Neuronal stem cell (in vitro differentiated cells): ENCODE measurements at regions not wholly inside any gene's neighbourhood (a gene's known extent, or its start where the extent isn't known, plus 50 kb on each side); places are given as distances from the start of the nearest gene placed in this dataset.

Source experiments
- DNase-seq: peaks from one replicate; pipeline ENCODE4 v3.0.0-alpha.2; 2013; ENCODE audit warnings: low spot score
- H2AFZ ChIP-seq: one replicate; pipeline ENCODE4 v1.6.1; 2013; ENCODE audit warnings: mild to moderate bottlenecking, low read length, inconsistent platforms
- H2AK5ac ChIP-seq: 2 replicates; pipeline ENCODE4 v1.6.1; 2013; ENCODE audit warnings: low read depth, mild to moderate bottlenecking, inconsistent platforms, low read length, moderate library complexity, mixed read lengths
- H2BK120ac ChIP-seq: 2 replicates; pipeline ENCODE4 v1.6.1; 2013; ENCODE audit warnings: low read depth, mild to moderate bottlenecking, inconsistent platforms, low read length, moderate library complexity, mixed read lengths
- H2BK12ac ChIP-seq: one replicate; pipeline ENCODE4 v1.6.1; 2013; ENCODE audit warnings: low read length, inconsistent platforms
- H2BK15ac ChIP-seq: 2 replicates; pipeline ENCODE4 v1.6.1; 2013; ENCODE audit warnings: mild to moderate bottlenecking, low read length, inconsistent platforms, mixed read lengths
- H2BK5ac ChIP-seq: one replicate; pipeline ENCODE4 v1.6.1; 2013; ENCODE audit warnings: inconsistent platforms, mild to moderate bottlenecking, low read length, moderate library complexity
- H3K14ac ChIP-seq: one replicate; pipeline ENCODE4 v1.6.1; 2013; ENCODE audit warnings: low read length, inconsistent platforms
- H3K18ac ChIP-seq: 2 replicates; pipeline ENCODE4 v1.6.1; 2013; ENCODE audit warnings: low read length, inconsistent platforms
- H3K23ac ChIP-seq: 2 replicates; pipeline ENCODE4 v1.6.1; 2013; ENCODE audit warnings: low read depth, mild to moderate bottlenecking, mixed read lengths, low read length, inconsistent platforms; ENCODE audit not compliant: poor library complexity
- H3K27ac ChIP-seq: replicated peaks from 3 replicates; pipeline ENCODE4 v1.5.1; 2013; ENCODE audit warnings: low read length, inconsistent platforms
- H3K27me3 ChIP-seq, 3 experiments: 2 replicates each; pipeline ENCODE4 v1.6.1; 2013; ENCODE audit warnings: low read length in 3 of 3, mild to moderate bottlenecking in 2 of 3, inconsistent platforms in 1 of 3, low read depth in 1 of 3, mixed read lengths in 1 of 3, moderate library complexity in 1 of 3; ENCODE audit not compliant: control insufficient read depth in 3 of 3, insufficient read depth in 3 of 3
- H3K36me3 ChIP-seq, 2 donors: replicated peaks in 1 of 2; 2 replicates each; pipeline ENCODE4 v1.6.1; 2013; ENCODE audit warnings: low read length in 2 of 2; ENCODE audit not compliant: control insufficient read depth in 2 of 2, insufficient read depth in 2 of 2
- H3K4ac ChIP-seq: 2 replicates; pipeline ENCODE4 v1.6.1; 2013; ENCODE audit warnings: inconsistent platforms, mild to moderate bottlenecking, low read length, moderate library complexity
- H3K4me1 ChIP-seq, 2 donors: 1 replicate in 1 of 2; 2 replicates in 1 of 2; pipeline ENCODE4 v1.6.1; 2013; ENCODE audit warnings: low read length in 2 of 2, low read depth in 1 of 2; ENCODE audit not compliant: control insufficient read depth in 2 of 2, insufficient read depth in 1 of 2
- H3K4me2 ChIP-seq: one replicate; pipeline ENCODE4 v1.6.1; 2013; ENCODE audit warnings: mild to moderate bottlenecking, low read length, inconsistent platforms; ENCODE audit not compliant: insufficient read depth, poor library complexity, severe bottlenecking
- H3K4me3 ChIP-seq, 2 donors: 2 replicates each; pipeline ENCODE4 v1.5.1; 2013; ENCODE audit warnings: low read length in 2 of 2, mild to moderate bottlenecking in 2 of 2, inconsistent platforms in 1 of 2, moderate library complexity in 1 of 2
- H3K79me1 ChIP-seq: one replicate; pipeline ENCODE4 v1.6.1; 2013; ENCODE audit warnings: low read depth, mild to moderate bottlenecking, inconsistent platforms, low read length, moderate library complexity
- H3K9ac ChIP-seq: one replicate; pipeline ENCODE4 v1.6.1; 2013; ENCODE audit warnings: mild to moderate bottlenecking, low read depth, low read length, inconsistent platforms; ENCODE audit not compliant: poor library complexity
- H3K9me3 ChIP-seq, 2 donors: replicated peaks in 1 of 2; 2 replicates each; pipeline versions ENCODE3 to v1.6.1; 2013; ENCODE audit warnings: low read length in 2 of 2, mild to moderate bottlenecking in 2 of 2, inconsistent platforms in 1 of 2, low read depth in 1 of 2, mixed read lengths in 1 of 2, moderate library complexity in 1 of 2; ENCODE audit not compliant: control insufficient read depth in 2 of 2, insufficient read depth in 1 of 2
- H4K8ac ChIP-seq: one replicate; pipeline ENCODE4 v1.6.1; 2013; ENCODE audit warnings: low read depth, mild to moderate bottlenecking, inconsistent platforms, low read length, moderate library complexity
- H4K91ac ChIP-seq: one replicate; pipeline ENCODE4 v1.6.1; 2013; ENCODE audit warnings: low read length, low read depth, mild to moderate bottlenecking, inconsistent platforms; ENCODE audit not compliant: poor library complexity
- WGBS, 2 donors: extraction: QIAGEN DNeasy Blood & Tissue Kit; methylation state at CpG; one replicate each; pipeline ENCODE4 v1.1.7; 2013; ENCODE audit warnings: missing lambda C conversion rate in 2 of 2, mixed read lengths in 1 of 2; ENCODE audit not compliant: insufficient read length in 2 of 2, insufficient replicate concordance in 1 of 2; ENCODE audit errors: extremely low coverage in 2 of 2; 5-methylcytosine and 5-hydroxymethylcytosine counted together

DNA sequence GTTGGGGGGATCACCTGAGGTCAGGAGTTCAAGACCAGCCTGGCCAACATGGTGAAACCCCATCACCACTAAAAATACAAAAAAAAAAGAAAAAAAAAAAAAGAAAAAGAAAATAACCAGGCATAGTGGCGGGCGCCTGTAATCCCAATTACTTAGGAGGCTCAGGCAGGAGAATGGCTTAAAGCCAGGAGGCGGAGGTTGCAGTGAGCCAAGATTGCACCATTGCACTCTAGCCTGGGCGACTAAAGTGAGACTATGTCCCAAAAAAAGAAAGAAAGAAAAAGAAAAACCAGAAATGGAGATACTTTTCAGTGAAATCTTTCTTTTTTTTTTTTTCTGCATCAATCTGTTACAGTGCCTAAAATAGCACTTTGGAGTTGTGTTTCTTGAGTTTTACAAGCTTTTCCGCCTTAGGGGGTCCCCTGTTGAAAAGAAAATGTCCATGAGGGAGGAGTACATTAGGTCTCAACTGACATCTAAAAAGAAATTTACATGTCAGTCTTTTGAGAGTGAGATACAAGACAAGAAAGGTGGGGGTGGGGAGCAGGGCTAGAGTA is 82.9 kb upstream of the VASH1 start:
- Histone ChIP-seq H2BK15ac (no peak overlapping the region), H3K27me3 (peaks cover 0 to 16% (median 0%) of the 10 kb centered on the region in 3 experiments), H2BK120ac (no peak overlapping the region), H3K4me1 (no peaks in the 10 kb centered on the region), H3K36me3 (no peaks in the 10 kb centered on the region), H2AFZ (no peak overlapping the region), H2AK5ac (no peak overlapping the region), H2BK5ac (no peak overlapping the region), H4K8ac (no peak overlapping the region), H3K4me3 (no peak overlapping the region), H3K79me1 (no peaks in the 10 kb centered on the region), H3K4ac (no peak overlapping the region), H3K18ac (no peak overlapping the region), H3K27ac (no peak overlapping the region), H3K23ac (no peak overlapping the region), H4K91ac (no peak overlapping the region), H3K14ac (no peak overlapping the region), H3K4me2 (no peak overlapping the region), H3K9ac (no peak overlapping the region), H2BK12ac (no peak overlapping the region), H3K9me3 (peaks cover 0 to 3% of the 10 kb centered on the region in 2 donors)
- no peak for DNase-seq
- WGBS, 2 donors = no CpG with 5 or more reads among the region's 5 CpGs

DNA sequence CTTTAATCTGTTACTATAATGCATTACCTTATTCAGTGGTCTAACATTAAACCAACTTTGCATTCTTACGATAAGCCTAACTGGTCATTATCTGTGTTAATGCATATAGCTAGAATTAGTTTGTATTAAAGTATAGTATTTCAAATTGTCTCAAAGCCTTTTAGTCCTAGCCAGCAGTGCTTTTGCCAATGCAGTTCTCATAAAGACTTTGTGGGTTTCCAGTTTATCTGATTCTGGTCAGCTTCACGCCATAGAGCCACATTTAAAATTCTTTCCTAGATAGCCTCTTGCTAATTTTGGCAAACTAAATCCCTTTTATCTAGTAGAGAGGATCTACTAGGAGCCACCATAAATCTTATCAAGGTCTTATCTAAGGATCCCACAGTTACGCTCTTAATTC is 78.9 kb upstream of the VASH1 start:
- DNase-seq = no peak
- Histone ChIP-seq H3K4me2 (no peak overlapping the region), H3K23ac (no peak overlapping the region), H4K8ac (no peak overlapping the region), H2AK5ac (no peak overlapping the region), H3K27me3 (no peaks in the 10 kb centered on the region), H3K27ac (no peak overlapping the region), H3K36me3 (no peaks in the 10 kb centered on the region), H2BK15ac (no peak overlapping the region), H3K14ac (no peak overlapping the region), H3K79me1 (no peaks in the 10 kb centered on the region), H3K9me3 (peaks cover 0 to 3% of the 10 kb centered on the region in 2 donors), H3K4ac (no peak overlapping the region), H3K4me1 (no peaks in the 10 kb centered on the region), H3K18ac (no peak overlapping the region), H3K4me3 (no peak overlapping the region), H2BK5ac (no peak overlapping the region), H2AFZ (no peak overlapping the region), H3K9ac (no peak overlapping the region), H2BK12ac (no peak overlapping the region), H4K91ac (no peak overlapping the region), H2BK120ac (no peak overlapping the region)
- no CpG with 5 or more reads among the region's 3 CpGs for WGBS, 2 donors

GRCh38 chr14:76686646-76687045 is 74.6 kb upstream of the VASH1 start:
- Histone ChIP-seq H3K4me3 (no peak overlapping the region), H4K91ac (no peak overlapping the region), H3K4me1 (no peaks in the 10 kb centered on the region), H3K36me3 (no peaks in the 10 kb centered on the region), H3K4me2 (no peak overlapping the region), H2BK12ac (no peak overlapping the region), H2AFZ (no peak overlapping the region), H3K27ac (no peak overlapping the region), H2AK5ac (no peak overlapping the region), H3K9me3 (no peaks in the 10 kb centered on the region), H3K27me3 (no peaks in the 10 kb centered on the region), H4K8ac (no peak overlapping the region), H2BK120ac (no peak overlapping the region), H3K9ac (no peak overlapping the region), H3K79me1 (no peaks in the 10 kb centered on the region), H3K4ac (no peak overlapping the region), H3K18ac (no peak overlapping the region), H2BK15ac (no peak overlapping the region), H3K14ac (no peak overlapping the region), H2BK5ac (no peak overlapping the region), H3K23ac (no peak overlapping the region)
- WGBS, 2 donors = no CpG with 5 or more reads among the region's 1 CpG
- DNase-seq = no peak

DNA sequence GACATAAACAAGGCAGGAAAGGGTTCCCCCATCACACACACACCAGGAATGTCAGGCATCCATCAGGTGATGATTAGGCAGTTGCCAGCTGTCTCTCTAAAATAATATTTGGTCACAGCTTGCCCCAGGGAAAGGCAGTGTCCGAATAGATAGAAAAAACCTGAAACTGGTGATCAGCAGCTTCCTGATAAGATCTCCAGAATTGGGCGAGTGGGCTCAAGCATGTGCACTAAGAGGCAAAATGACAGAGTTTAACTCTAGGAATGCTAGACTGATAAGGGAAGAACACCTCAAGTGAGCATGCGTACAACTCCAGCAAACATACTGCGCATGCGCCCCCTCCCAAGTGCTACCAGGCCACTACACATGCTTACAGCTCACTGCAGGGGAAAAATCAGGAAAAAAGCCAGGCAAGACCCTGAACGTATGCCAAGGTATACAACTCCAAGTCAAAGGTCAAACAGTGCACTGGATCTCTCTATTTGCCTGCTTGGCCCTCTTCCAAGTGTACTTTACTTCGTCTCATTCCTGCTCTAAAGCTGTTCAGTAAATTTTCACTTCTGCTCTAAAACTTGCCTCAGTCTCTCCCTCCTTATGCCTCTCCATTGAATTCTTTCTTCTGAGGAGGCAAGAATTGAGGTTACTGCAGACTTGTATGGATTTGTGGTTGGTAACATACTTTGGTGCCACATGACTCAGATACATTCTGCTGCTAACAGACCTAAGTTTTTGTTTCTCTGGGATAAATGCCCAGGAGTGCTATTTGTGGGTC is 73.5 kb upstream of the VASH1 start:
- Histone ChIP-seq H4K91ac (no peak overlapping the region), H3K79me1 (no peaks in the 10 kb centered on the region), H3K36me3 (no peaks in the 10 kb centered on the region), H3K4me1 (no peaks in the 10 kb centered on the region), H3K14ac (no peak overlapping the region), H3K9me3 (no peaks in the 10 kb centered on the region), H3K4ac (no peak overlapping the region), H3K18ac (no peak overlapping the region), H2BK12ac (no peak overlapping the region), H2AK5ac (no peak overlapping the region), H3K4me3 (no peak overlapping the region), H2BK5ac (no peak overlapping the region), H3K27ac (no peak overlapping the region), H3K23ac (no peak overlapping the region), H3K9ac (no peak overlapping the region), H2BK15ac (no peak overlapping the region), H3K4me2 (no peak overlapping the region), H4K8ac (no peak overlapping the region), H3K27me3 (no peaks in the 10 kb centered on the region), H2AFZ (no peak overlapping the region), H2BK120ac (no peak overlapping the region)
- WGBS, 2 donors = no CpG with 5 or more reads among the region's 7 CpGs
- DNase-seq = no peak
